ENCODE measurements at regions not wholly inside any gene's neighbourhood (a gene's known extent, or its start where the extent isn't known, plus 50 kb on each side); places are given as distances from the start of the nearest gene placed in this dataset.
"Not testable (repeated sequence)": the region's sequence is repeated elsewhere in the genome, so short reads cannot be mapped to it uniquely, and the experiment has no call there.

GRCh38 chr4:72933029-72933428 is 136.5 kb downstream of the COX18 start:
- no peak for DNase-seq (ENCODE audit: extremely low spot score)
- TF ChIP-seq ZNF384 (IDR thresholded peaks at IDR 0.05) (no peak), NFRKB (IDR thresholded peaks at IDR 0.05) (no peak), ARNT (IDR thresholded peaks at IDR 0.05) (no peak), CTBP1 (IDR thresholded peaks at IDR 0.05; ENCODE audit: borderline replicate concordance) (no peak), FOXK2 (IDR thresholded peaks at IDR 0.05) (no peak), FOXA1 (IDR thresholded peaks at IDR 0.05) (no peak), PKNOX1 (IDR thresholded peaks at IDR 0.05) (no peak), HDGF (IDR thresholded peaks at IDR 0.05; ENCODE audit: borderline replicate concordance) (no peak), SP1 (IDR thresholded peaks at IDR 0.05) (no peak), SUZ12 (IDR thresholded peaks at IDR 0.05) (no peak), L3MBTL2 (conservative IDR thresholded peaks at IDR 0.05) (no peak), TARDBP (IDR thresholded peaks at IDR 0.05) (no peak), FOXM1 (IDR thresholded peaks at IDR 0.05; ENCODE audit: borderline replicate concordance) (no peak), LEF1 (IDR thresholded peaks at IDR 0.05; ENCODE audit: borderline replicate concordance) (no peak), BHLHE40 (IDR thresholded peaks at IDR 0.05; ENCODE audit: borderline replicate concordance) (no peak), ELF4 (IDR thresholded peaks at IDR 0.05) (no peak)
- CTCF ChIA-PET: no interaction called here
- POLR2A ChIA-PET: no interaction called here

GRCh38 chr4:72931346-72931745 is 138.2 kb downstream of the COX18 start:
- POLR2A ChIA-PET: no interaction called here
- DNase-seq (ENCODE audit: extremely low spot score): no peak
- CTCF ChIA-PET: no interaction called here
- TF ChIP-seq BHLHE40 (IDR thresholded peaks at IDR 0.05; ENCODE audit: borderline replicate concordance): no peak

- not testable (repeated sequence) for DNase-seq (ENCODE audit: extremely low spot score)
These were observed 139.8 kb downstream of the COX18 start for GRCh38 chr4:72929596-72930274.

GRCh38 chr4:72924814-72925213 is 144.7 kb downstream of the COX18 start:
- ChIA-PET POLR2A (no interaction called here), CTCF (no interaction called here)
- DNase-seq (ENCODE audit: extremely low spot score): no peak
- TF ChIP-seq NFRKB (IDR thresholded peaks at IDR 0.05) (no peak), TARDBP (IDR thresholded peaks at IDR 0.05) (no peak), SP1 (IDR thresholded peaks at IDR 0.05) (no peak), HDGF (IDR thresholded peaks at IDR 0.05; ENCODE audit: borderline replicate concordance) (no peak), FOXM1 (IDR thresholded peaks at IDR 0.05; ENCODE audit: borderline replicate concordance) (no peak), ZNF384 (IDR thresholded peaks at IDR 0.05) (no peak), FOXA1 (IDR thresholded peaks at IDR 0.05) (no peak)

More at GRCh38 chr4:72929596-72930274, 139.8 kb downstream of the COX18 start:
- POLR2A ChIA-PET, CTCF ChIA-PET: not testable (repeated sequence)

- DNase-seq (ENCODE audit: extremely low spot score): no peak
- TF ChIP-seq HDGF (IDR thresholded peaks at IDR 0.05; ENCODE audit: borderline replicate concordance) (no peak), LEF1 (IDR thresholded peaks at IDR 0.05; ENCODE audit: borderline replicate concordance) (no peak), PKNOX1 (IDR thresholded peaks at IDR 0.05) (no peak), ARNT (IDR thresholded peaks at IDR 0.05) (no peak), BHLHE40 (IDR thresholded peaks at IDR 0.05; ENCODE audit: borderline replicate concordance) (no peak), FOXK2 (IDR thresholded peaks at IDR 0.05) (no peak), FOXA1 (IDR thresholded peaks at IDR 0.05) (no peak)
- ChIA-PET POLR2A (no interaction called here), CTCF (no interaction called here)
These were observed 149.6 kb downstream of the COX18 start for GRCh38 chr4:72919937-72920336.

GRCh38 chr4:72919464-72919863 is 150.1 kb downstream of the COX18 start:
- POLR2A ChIA-PET: no interaction called here
- DNase-seq (ENCODE audit: extremely low spot score): no peak
- CTCF ChIA-PET: no interaction called here
- TF ChIP-seq L3MBTL2 (conservative IDR thresholded peaks at IDR 0.05) (no peak), TARDBP (IDR thresholded peaks at IDR 0.05) (no peak), PKNOX1 (IDR thresholded peaks at IDR 0.05) (no peak), SUZ12 (IDR thresholded peaks at IDR 0.05) (no peak), ARNT (IDR thresholded peaks at IDR 0.05) (no peak), SP1 (IDR thresholded peaks at IDR 0.05) (no peak), ZNF384 (IDR thresholded peaks at IDR 0.05) (no peak), LEF1 (IDR thresholded peaks at IDR 0.05; ENCODE audit: borderline replicate concordance) (no peak), FOXK2 (IDR thresholded peaks at IDR 0.05) (no peak)

- DNase-seq (ENCODE audit: extremely low spot score): no peak
- CTCF ChIA-PET: no interaction called here
- TF ChIP-seq ARNT (IDR thresholded peaks at IDR 0.05) (no peak), TARDBP (IDR thresholded peaks at IDR 0.05) (no peak), SP1 (IDR thresholded peaks at IDR 0.05) (no peak), ELF4 (IDR thresholded peaks at IDR 0.05) (no peak), HDGF (IDR thresholded peaks at IDR 0.05; ENCODE audit: borderline replicate concordance) (no peak), NFRKB (IDR thresholded peaks at IDR 0.05) (no peak), FOXA1 (IDR thresholded peaks at IDR 0.05) (no peak), FOXK2 (IDR thresholded peaks at IDR 0.05) (no peak)
- POLR2A ChIA-PET: no interaction called here
These were observed 151.2 kb downstream of the COX18 start for GRCh38 chr4:72918362-72918761.
